Testis (tissue), 2 donors: ENCODE measurements at regions not wholly inside any gene's neighbourhood (a gene's known extent, or its start where the extent isn't known, plus 50 kb on each side); places are given as distances from the start of the nearest gene placed in this dataset.

ENCODE experiments used
- CTCF ChIP-seq, 3 experiments: fragments of 450-650 bp in 2 of 3; fragments of 200-600 bp in 1 of 3; sonication (generic) in 1 of 3; IDR thresholded peaks; one replicate each; pipeline ENCODE4 v1.5.1; 2016 to 2019; ENCODE audit warnings: antibody characterized with exemption in 3 of 3, mild to moderate bottlenecking in 2 of 3, moderate library complexity in 1 of 3
- POLR2A ChIP-seq: fragments of 450-650 bp; IDR thresholded peaks from one replicate; pipeline ENCODE4 v1.6.1; 2017; ENCODE audit warnings: antibody characterized with exemption, mild to moderate bottlenecking, moderate library complexity

GRCh38 chr4:30256116-30256832 is 463.9 kb upstream of the PCDH7 start:
- TF ChIP-seq CTCF (IDR thresholded peaks at IDR 0.05), result no peak
- TF ChIP-seq POLR2A, result no peak
